AG04450 (cell line): ENCODE measurements at regions not wholly inside any gene's neighbourhood (a gene's known extent, or its start where the extent isn't known, plus 50 kb on each side); places are given as distances from the start of the nearest gene placed in this dataset.

Experiments
- CTCF ChIA-PET: fragments of 300-600, 350-600 bp; formaldehyde crosslinking; extraction: SDS; loops from one replicate; lab custom pipeline; 2022; ENCODE audit warnings: antibody characterized with exemption, inconsistent platforms; lab: Charles Lee
- POLR2A ChIA-PET: fragments of 350-600 bp; formaldehyde crosslinking; extraction: SDS; loops from one replicate; lab custom pipeline; 2021; ENCODE audit warnings: antibody characterized with exemption, inconsistent platforms; lab: Yijun Ruan, JAX
- DNase-seq: peaks from one replicate; pipeline ENCODE4 v3.0.0-alpha.2; 2011; ENCODE audit warnings: low read depth, low spot score
- H3K27ac ChIP-seq: one replicate; pipeline ENCODE4 v1.5.1; 2012; ENCODE audit warnings: low read depth, low read length, control low read depth
- H3K27me3 ChIP-seq: one replicate; pipeline ENCODE4 v1.6.0; 2012; ENCODE audit warnings: low read length; ENCODE audit not compliant: control insufficient read depth, insufficient read depth
- H3K4me3 ChIP-seq: 2 replicates; pipeline ENCODE4 v1.5.1; 2011; ENCODE audit warnings: mild to moderate bottlenecking, low read depth, low read length, control low read depth
- H3K9me3 ChIP-seq: 2 replicates; pipeline ENCODE4 v1.5.1; 2012; ENCODE audit warnings: low read length; ENCODE audit not compliant: control insufficient read depth, insufficient read depth
- TF ChIP-seq, protein P1 (sequence below): IDR thresholded peaks from 2 replicates; pipeline ENCODE4 v1.5.1; 2011; ENCODE audit warnings: low read depth, low read length, control low read depth, inconsistent platforms

DNA sequence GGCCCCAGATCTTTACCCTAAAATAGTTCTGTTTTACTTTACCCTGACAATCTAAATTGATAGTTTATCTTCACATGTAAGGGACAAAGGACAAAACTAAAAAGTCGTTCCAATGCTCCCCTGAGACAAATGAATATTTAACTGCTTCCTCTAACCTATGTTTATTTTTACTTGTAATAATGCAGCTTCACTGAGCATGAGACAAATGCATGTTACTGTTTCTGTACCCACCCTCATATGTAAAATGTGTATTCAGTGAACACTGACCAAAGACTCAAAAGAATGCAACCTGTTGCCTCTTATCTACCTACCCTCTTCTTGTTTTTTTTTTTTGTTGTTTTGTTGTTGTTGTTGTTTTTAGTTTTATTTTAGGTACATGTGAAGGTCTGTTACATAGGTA, 1570.9 kb upstream of the SLC39A10 start:
- Histone ChIP-seq H3K27me3 (no peaks in the 10 kb centered on the region), H3K9me3 (peaks cover 16% of the 10 kb centered on the region), H3K27ac (no peak overlapping the region), H3K4me3 (no peak overlapping the region)
- POLR2A ChIA-PET = no interaction called here
- CTCF ChIA-PET = no interaction called here
- DNase-seq = no peak
- TF ChIP-seq, protein P1, sequence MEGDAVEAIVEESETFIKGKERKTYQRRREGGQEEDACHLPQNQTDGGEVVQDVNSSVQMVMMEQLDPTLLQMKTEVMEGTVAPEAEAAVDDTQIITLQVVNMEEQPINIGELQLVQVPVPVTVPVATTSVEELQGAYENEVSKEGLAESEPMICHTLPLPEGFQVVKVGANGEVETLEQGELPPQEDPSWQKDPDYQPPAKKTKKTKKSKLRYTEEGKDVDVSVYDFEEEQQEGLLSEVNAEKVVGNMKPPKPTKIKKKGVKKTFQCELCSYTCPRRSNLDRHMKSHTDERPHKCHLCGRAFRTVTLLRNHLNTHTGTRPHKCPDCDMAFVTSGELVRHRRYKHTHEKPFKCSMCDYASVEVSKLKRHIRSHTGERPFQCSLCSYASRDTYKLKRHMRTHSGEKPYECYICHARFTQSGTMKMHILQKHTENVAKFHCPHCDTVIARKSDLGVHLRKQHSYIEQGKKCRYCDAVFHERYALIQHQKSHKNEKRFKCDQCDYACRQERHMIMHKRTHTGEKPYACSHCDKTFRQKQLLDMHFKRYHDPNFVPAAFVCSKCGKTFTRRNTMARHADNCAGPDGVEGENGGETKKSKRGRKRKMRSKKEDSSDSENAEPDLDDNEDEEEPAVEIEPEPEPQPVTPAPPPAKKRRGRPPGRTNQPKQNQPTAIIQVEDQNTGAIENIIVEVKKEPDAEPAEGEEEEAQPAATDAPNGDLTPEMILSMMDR = no peak

- Histone ChIP-seq H3K27me3 (no peaks in the 10 kb centered on the region), H3K9me3 (peaks cover 3% of the 10 kb centered on the region; the same call in 1 of the 2 replicates), H3K27ac (no peak overlapping the region), H3K4me3 (no peak overlapping the region)
- ChIA-PET POLR2A (no interaction called here), CTCF (no interaction called here)
- DNase-seq = no peak
- TF ChIP-seq, protein P1 = no peak
Measured at GRCh38 chr2:194079989-194080388, 1577.0 kb upstream of the SLC39A10 start.

DNA sequence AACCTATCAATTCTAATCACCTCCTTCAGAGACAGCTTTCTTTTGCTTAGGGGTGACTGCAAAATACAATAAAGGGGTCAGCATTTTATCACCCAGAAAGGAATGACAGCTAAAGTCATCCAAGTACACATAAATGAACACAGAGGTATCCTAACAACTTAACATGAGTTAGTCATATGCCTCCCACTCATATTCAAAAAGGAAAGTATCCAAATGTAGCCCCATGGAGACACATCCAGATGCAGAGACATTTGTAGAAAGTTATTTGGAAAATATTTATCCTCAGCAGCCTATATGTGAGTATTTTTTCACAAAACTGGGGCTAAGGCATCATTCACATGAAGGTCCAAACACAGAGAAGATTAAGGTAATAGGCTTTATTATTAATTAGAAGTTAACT, 1579.7 kb upstream of the SLC39A10 start:
- TF ChIP-seq, protein P1 = no peak
- Histone ChIP-seq H3K27ac (no peak overlapping the region), H3K9me3 (no peaks in the 10 kb centered on the region; the same call in 1 of the 2 replicates), H3K4me3 (no peak overlapping the region), H3K27me3 (no peaks in the 10 kb centered on the region)
- ChIA-PET POLR2A (no interaction called here), CTCF (no interaction called here)
- DNase-seq = no peak

DNA sequence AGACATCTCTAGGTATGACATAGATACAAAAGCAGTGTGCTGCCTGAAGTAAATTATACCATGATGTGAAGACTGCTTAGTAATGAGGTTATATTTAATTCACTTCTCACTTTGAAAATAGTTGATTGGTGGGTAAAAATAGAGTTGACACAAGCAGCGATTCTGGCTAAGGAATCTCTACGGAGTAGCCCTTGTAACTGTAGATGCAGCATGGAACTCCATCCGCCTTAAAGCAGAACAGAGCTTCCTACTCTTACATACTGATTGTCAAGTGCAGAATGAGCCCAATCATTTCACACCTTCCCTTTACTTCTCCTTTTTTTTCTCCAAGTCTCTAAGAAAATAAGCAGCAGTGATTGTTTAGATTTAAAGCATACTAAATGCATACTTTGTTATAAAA, 1594.6 kb upstream of the SLC39A10 start:
- no peak for DNase-seq
- Histone ChIP-seq H3K27ac (no peak overlapping the region), H3K4me3 (no peak overlapping the region), H3K27me3 (no peaks in the 10 kb centered on the region), H3K9me3 (no peaks in the 10 kb centered on the region)
- TF ChIP-seq, protein P1 = no peak
- POLR2A ChIA-PET = no interaction called here
- CTCF ChIA-PET = no interaction called here

DNA sequence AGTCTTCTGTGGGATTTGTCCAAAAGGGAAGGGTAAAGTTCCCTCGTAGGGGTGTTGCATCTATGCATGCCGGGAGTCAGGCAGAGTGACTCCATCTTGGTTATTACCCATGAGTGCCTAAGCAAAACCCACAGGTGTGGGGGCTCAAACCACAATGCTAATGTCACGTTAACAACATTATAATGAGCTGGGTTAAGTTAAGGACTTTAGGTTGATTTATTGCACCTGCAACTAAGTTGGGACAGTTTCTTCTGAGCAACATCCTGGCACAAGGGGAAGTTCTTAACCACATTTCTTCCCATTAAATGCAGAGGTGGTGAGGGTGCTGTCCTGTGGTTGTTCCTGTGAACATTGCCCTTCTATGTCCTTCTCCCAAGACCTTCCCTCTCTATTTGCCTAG, 1596.8 kb upstream of the SLC39A10 start:
- Histone ChIP-seq H3K27ac (no peak overlapping the region), H3K4me3 (no peak overlapping the region), H3K9me3 (no peaks in the 10 kb centered on the region), H3K27me3 (no peaks in the 10 kb centered on the region)
- ChIA-PET CTCF (no interaction called here), POLR2A (no interaction called here)
- DNase-seq = no peak
- TF ChIP-seq, protein P1 = no peak
